Urothelium cell line (cell line): ENCODE measurements at regions not wholly inside any gene's neighbourhood (a gene's known extent, or its start where the extent isn't known, plus 50 kb on each side); places are given as distances from the start of the nearest gene placed in this dataset.
"Not testable (repeated sequence)": the region's sequence is repeated elsewhere in the genome, so short reads cannot be mapped to it uniquely, and the experiment has no call there.

ENCODE experiments used
- DNase-seq: peaks from one replicate; pipeline ENCODE4 v3.0.0; 2011; ENCODE audit warnings: low spot score, mixed read lengths
- FAIRE-seq: peaks from 2 replicates; lab custom pipeline; 2011; peaks lifted over from hg19 to GRCh38; lab: Jason Lieb, UNC

DNA sequence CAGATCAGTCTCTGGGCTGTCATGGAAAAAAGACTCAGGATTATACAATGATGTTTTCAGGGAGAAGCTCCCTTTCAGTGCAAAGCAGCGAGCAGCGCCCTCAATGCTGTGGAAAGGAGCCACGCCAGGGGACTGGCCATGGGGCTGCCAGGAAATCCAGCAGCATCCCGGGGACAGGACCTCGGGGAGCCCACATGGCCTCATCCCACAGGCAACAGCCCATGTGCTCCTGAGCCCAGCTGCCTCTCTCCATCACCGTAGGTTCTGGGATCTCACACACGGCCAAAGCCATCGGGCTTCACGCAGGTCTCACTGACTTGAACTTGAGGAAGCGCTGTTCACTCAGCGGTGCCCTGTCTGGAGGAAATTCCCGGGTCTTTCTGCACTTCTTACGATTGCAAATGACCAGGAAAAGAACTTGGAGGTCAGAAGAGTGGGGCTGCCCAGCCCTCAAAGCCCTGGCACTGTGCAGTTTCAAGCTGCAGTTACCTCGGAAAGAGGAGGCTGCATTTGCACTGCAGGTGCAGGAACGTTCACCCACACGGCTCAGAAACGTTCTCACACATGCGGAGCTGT lies 125.9 kb upstream of the THBS2 start:
- no peak for FAIRE-seq
- DNase-seq, result no peak

DNA sequence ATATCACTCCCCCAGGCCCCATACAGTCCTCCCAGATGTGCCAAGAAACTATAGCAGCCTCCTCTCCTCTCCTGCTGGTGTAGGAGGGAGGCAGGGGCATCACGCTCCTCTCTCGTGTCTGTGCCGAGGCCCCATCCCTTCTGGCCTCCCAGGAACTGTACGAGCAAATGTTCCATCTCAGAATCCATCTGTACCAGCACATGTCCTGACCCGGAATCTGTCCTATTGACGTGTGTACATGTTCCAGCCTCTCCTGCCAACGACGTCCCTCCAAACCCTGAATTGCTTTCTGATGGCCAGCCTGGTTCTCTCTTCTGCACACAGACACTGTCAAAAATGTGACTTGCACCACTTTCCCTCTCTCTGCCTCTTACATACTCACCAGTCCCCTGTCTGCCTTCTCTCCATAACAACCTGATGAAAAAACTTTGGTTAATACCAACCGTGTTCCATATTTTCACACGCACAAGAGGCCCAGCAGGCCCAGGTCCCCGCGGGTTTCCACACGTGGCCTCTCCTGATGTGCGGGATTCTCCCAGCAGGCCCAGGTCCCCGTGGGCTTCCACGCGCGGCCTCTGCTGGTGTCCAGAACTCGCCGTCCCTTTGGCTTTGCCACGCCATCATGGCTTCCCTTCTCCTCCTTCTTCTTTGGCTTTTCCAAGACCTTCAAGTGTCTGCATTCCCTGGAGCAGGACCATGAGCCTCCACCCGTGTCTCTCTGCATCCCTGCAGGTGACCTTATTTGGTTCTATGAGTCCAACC lies 125.2 kb upstream of the THBS2 start:
- FAIRE-seq, result no peak
- DNase-seq, result no peak

DNA sequence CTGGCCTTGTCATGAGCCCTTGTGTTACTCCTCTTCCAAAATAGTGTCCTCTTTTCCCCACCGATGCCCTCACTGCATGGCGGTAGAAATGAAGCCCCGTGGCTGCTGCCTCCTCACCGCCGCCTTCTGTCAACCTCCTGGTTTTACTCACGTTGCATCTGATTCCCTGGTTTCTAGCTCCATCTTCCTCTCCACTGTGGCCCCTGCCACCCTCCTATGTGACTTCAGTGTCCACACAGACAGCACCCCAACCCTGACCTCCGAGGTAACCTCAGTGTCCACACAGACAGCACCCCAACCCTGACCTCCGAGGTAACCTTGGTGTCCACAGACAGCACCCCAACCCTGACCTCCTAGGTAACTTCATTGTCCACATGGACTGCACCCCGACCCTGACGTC lies 122.8 kb upstream of the THBS2 start:
- DNase-seq (no peak), FAIRE-seq (peak; percentile 58)

DNA sequence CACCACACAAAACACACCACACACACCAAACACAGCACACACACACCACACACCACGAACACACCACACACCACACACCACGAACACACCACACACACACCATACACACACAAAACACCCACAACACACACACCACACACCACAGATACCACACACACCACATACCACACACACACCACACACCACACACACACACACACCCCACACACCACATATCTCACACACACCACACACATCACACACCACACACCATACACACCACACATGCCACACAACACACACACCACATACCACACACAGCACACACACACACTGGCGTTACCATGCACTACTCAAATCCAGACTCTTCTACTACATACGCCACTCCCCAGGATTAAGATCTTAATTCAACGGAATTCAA lies 118.9 kb upstream of the THBS2 start:
- FAIRE-seq (no peak), DNase-seq (no peak)

DNA sequence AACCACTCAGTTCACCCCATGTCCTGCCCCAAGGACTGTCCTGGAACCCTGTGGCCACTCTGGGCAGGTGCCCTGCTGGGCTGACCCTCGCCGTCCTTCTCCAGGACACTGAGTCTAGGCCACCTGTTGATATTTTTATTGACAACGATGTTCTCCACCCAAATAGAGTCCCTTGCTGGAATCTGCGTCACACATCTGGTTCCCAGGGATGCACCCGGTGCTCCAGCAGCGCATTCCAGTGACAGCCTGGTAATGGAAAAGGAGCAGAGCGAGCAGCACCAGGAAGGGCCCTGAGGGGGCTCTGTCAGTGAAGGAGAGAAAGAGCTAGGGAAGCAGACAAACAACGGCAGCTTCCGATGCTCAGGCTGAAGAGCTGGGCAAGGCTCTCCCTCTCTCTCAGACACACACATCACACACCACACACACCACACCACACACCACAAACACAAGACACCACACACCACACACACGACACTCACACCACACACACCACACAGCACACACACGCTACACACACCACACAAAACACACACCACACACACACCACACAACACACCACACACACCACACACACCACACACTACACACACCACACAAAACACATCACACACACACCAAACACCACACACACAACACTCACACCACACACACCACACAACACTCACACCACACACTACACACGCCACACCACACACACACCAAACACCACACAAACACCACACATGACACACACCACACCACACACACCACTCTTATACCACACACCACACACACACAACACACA lies 117.9 kb upstream of the THBS2 start:
- FAIRE-seq (no peak), DNase-seq (peak; percentile 52)

DNA sequence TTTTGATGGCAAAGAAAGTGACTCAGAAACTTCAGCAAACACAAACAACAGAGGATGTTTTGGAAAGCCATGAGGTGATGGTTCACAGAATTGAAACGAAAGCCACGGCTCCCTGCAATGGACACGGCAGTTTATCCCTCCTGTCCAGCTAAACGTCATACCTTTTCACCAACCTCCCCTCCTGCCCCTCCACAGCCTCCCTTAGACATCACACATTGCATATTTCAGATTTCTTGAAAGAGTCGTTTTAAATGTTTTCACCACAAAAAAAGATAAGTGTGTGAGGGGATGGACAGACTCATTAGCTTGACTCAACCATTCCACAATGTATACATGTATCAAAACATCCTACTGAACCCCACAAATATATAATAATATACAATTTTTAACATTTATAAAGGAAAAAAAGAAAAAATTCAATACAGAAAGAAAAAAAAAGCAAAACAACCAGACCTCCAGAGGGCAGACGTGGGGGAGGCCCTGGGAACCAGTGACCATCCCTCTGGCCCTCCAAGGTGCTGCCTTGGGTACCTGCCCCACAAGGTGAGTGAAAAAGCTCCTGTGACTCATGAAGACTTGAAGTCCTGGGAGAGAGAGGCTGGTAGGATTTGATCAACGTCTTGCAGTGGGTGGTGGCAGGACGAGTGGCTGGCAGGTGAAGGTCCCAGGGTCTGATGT lies 117.2 kb upstream of the THBS2 start:
- FAIRE-seq, result no peak
- DNase-seq, result no peak

DNA sequence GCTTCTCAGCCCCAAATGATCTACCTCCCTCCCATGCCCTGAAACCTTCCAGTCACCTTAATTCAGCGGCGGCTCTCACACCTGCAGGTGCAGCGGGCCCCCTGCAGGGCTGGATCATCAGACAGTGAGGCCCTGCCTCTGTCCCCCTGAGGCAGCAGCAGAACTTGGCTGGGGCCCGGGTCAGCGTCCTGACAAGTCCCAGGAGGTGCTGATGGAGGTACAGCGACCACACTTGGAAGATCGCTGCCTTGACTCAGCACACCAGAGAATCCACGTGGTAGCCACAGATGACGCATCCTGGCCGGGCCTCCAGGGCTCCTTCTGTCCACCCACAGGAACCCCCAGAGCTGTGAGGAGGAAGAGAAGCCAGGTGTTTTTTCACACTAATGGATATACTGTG lies 116.4 kb upstream of the THBS2 start:
- no peak for FAIRE-seq
- DNase-seq, result peak; percentile 24

DNA sequence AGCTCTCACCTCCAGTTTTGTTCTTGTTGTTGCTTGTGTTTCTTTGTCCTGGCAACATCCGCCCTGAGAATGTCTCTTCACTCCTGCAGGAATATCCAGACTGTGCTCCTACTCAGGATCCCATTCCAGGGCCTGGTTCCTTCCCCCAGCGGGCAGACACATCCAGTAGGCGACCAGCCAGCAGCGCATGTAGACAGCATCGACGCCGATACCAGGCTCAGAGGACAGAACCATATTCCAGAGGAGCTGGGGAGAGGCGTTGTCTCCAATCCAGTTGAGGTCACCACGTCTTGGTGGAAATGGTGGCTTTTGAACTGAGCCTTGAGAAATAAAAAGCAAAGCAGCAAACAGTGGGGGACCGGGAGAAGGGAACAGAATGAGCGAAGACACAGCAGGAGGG lies 114.6 kb upstream of the THBS2 start:
- FAIRE-seq (no peak), DNase-seq (no peak)

DNA sequence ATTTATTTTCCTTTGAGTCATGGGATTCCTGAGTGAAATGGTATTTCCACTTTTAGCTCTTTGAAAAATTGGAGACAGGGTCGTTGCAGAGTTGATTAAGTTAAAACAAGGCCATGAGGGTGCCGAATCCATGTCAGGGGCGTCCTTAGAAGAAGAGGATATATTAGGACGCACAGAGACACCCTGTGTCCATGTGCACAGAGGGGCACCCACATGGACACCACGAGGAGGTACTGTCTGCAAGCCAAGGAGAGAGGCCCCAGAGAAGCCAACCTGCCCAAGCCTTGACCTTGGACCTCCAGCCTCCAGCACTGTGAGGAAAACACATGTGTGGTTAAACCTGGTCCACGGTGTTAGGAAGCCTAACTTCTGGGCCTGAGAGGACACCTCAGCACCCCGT lies 113.9 kb upstream of the THBS2 start:
- FAIRE-seq (no peak), DNase-seq (no peak)

DNA sequence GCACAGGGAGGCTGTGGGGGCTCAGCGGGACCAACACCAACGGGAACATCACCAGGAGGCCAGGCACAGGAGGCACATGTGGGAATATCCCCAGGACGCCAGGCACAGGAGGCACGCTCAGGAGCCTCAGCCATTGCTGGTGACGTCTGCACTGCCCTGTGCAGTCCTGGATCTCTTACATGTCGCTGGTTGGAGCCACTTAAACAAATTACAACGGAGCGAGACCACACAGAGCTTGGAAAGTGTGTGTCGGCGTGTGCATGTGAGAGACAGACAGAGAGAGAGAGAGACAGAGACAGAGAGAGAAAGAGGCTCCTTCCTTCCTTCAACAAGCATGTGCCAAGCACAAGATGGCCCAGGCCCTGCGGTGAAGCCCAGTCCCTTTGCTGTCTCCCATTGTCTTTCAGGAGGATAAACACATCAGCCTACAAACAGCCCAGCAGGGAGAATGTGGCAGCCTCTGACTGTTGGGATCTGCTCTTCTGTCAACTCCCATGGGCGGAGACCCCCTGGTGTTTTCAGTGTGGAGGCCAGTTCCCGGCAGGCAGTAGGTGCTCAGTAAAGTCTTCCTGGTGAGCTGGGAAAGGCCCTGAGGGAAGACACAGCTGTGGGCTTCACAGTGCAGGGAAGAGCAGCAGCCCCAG lies 112.7 kb upstream of the THBS2 start:
- DNase-seq, result no peak
- FAIRE-seq, result no peak

DNA sequence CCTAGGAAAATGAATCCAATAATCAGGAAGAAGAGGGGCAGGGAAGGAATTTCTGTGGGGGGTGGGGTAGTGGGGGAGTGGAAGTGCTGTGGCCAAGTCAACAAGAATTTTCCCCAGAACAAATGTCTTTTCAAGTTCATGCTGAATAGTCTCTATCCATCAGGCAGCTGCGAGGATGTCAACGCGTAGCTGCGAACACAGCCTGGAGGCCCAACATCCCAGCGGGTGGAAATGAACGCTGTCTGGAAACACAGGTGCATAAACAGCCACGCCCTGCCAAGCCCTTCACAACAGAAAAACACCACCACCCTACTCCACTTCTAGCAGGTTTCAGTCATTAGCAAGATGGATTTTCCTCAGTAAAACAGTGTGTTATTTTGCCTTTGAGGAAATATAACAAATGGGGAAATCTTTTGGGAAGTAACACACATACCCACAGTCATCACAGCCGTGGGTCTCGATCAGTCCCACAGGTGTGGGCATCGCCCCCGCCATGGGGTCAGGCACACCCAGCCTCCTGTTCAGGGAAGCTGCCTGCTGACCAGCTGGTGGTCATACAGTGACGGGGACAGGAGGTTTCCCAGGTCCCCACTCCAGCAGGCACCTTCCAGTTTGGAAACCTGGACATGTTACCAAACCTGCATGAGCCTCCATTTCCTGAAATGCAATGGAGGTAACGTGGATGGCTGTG lies 112.1 kb upstream of the THBS2 start:
- no peak for FAIRE-seq

DNA sequence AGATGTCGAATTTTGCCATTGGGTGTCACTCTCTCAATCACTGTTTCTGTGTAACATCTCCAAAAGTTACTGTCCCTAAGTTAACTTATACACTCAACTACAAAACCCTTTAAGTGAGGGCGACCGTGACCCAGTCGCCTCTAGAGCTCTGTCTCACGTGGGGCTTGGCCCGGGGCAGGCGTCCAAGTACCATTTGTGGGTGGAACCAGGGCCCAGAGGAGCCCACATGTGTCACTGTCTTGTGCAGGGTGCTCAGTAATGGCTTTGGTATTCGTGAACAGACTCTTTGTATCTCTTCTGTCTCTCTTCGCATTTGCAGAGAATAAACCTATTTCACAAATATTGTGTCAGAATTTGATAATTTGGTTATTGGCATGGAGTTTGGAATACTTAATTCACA lies 109.9 kb upstream of the THBS2 start:
- no peak for FAIRE-seq

More for the DNA sequence above, 112.1 kb upstream of the THBS2 start:
- DNase-seq, result no peak

DNA sequence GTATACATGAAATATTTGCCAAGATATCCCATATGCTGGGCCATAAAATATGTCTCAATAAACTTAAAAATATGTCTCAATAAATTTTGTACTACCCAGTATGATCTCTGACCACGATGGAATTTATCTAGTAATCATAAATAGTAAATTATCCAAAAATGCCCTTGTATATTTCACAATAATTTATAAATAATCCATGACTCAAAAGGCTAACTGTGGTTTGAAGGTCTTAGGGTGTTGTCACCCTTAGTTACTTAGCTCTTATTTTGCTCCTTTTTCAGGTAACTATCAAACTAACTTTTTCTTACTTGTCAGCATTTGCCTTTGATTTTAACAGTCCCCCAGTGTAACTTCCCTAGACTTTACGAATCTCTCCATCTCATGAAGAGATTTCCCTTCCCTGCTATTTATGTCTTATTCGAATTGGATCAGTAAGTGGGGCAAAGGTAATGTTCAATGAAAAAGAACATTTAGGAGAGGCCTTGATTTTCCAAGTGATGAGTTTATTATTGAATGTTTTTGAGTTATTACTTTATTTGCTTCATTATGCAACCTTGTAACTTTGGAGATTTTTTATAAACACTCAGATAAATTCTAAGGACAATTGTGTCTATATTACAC lies 109.0 kb upstream of the THBS2 start:
- DNase-seq (no peak), FAIRE-seq (no peak)

More for the DNA sequence above, 109.9 kb upstream of the THBS2 start:
- DNase-seq, result no peak

DNA sequence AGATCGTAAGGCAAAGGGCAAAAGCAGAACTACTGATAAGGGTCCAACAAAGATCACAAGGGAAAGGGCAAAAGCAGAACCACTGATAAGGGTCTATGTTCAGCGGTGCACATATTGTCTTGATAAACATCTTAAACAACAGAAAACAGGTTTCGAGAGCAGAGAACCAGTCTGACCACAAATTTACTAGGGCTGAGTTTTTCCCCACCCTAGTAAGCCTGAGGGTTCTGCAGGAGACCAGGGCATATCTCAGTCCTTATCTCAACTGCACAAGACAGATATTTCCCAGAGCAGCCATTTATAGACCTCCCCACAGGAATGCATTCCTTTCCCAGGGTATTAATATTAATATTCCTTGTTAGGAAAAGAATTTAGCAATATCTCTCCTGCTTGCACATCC lies 101.4 kb upstream of the THBS2 start:
- not testable (repeated sequence) for FAIRE-seq, DNase-seq

DNA sequence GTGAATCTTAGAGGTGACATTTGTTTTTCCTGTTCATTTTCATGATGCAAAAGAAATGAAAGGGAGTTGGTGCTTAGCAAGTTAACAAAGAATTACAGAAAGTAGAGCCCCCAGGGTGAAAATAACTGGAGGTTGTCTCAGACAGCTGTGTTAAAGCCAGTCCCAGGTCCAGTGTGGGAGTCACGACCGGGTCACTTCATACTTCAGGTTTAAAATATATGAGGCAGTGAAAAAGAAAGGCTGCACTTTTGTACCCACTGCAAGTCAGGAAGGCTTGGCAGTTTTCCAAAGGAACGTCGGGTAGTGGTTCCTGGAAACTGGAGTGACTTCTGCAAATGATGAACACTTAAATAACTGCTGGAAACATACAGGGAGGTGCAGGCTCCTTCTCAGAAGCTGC lies 91.5 kb upstream of the THBS2 start:
- DNase-seq (no peak), FAIRE-seq (no peak)

DNA sequence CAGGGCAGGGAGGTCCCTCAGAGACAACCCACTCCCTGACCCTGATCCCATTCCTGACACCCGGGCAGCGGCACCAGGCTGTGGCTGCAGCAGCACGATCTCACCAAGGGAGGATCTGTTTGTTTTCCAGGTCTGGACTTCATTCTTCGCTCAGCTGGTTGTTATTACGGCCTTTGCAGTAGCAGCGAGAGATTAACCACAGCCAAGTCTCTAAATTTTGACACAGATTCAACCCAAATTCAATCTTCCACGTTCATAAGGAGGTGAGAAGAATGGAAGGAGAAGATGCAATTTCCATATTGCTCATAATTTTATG lies 91.1 kb upstream of the THBS2 start:
- DNase-seq (no peak), FAIRE-seq (no peak)

DNA sequence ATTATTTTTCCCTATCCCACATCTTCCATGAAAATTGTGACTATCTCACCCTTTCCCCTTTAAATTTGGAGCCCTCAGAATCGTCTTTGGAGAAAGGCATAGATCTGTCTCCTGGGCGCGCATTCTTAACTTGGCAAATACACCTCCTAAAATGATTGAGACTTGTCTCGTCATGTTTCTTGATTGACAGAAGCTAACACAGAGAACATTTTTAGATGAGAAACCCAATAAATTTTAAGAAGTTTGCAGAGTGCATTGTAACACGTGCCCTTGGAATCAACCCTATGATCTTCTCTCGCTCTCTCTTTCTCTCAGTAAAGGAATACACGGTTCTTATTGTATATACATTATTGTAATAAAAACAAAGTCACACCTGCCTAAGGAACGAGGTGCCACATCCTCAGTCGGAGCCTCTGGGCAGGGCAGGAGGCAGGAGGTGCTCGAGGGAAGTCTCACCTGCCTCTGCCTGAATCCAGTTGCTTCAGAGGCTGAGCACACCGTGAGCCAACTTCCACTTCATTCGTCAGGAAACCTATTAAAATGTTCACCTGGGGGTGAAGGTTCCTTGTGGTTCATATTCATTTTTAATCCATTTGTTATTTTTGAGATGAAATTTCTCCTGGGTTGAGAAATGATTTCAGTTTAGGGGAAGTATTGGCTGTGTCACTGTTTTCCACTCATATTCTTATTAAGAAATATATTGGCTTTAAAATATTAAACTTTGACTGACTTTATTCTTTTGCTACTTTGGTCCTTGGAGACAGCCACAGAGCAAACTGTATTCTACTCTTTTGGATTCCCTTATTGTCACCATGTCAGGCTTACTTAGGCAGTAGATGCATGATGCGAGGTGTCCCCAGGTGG lies 90.5 kb upstream of the THBS2 start:
- FAIRE-seq (no peak), DNase-seq (no peak)

DNA sequence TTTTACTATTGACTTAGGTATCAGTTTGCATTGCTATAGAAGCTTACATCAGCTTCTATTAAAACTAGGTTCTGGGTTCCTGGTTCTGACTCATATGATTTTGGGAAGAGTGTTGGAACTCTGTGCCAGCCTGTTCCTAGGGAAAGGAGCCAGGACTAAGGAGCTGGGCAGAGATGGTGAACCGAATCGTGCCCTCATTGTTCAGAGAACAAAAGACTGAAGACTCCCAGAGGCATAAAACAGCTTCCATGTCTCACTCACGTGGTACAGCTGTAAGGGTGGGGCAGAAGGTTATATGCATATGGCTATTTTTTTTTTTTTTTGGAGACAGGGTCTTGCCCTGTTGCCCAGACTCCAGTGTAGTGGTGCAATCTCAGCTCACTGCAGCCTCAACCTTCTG lies 89.1 kb upstream of the THBS2 start:
- DNase-seq, result no peak
- no peak for FAIRE-seq

DNA sequence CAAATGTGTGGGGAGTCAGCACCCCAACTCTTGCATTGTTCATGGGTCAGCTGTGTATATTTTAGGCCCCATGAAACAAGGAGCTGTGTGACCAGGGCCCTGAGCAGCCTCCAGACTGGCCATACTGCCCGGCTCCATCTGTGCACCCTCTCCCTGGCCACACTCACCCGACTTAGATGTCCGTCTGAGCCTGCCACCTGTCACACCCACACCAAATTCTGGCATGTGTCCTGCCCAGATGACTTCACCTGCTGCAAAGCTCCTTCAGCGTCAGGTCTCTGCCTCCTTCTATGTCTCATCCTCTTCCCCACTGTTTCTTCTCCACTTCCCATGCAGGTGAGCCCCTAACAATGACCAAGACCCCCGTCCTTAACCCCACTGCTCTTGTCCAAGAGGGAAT lies 88.1 kb upstream of the THBS2 start:
- no peak for FAIRE-seq
- no peak for DNase-seq
